ENCODE measurements at regions not wholly inside any gene's neighbourhood (a gene's known extent, or its start where the extent isn't known, plus 50 kb on each side); places are given as distances from the start of the nearest gene placed in this dataset.

- TF ChIP-seq CTCF (IDR thresholded peaks at IDR 0.05) = no peak
- peaks cover 7% of the 10 kb centered on the region for H3K9me3 Mint-ChIP-seq (ENCODE audit: unreplicated experiment)
- no peak for DNase-seq (ENCODE audit: extremely low spot score, unreplicated experiment)
- H3K4me1 Mint-ChIP-seq (ENCODE audit: unreplicated experiment) = peaks cover 11% of the 10 kb centered on the region
- no peak overlapping the region for H3K27ac Mint-ChIP-seq (ENCODE audit: unreplicated experiment)
- no peaks in the 10 kb centered on the region for H3K27me3 Mint-ChIP-seq (ENCODE audit: unreplicated experiment)
- H3K4me3 Mint-ChIP-seq (ENCODE audit: unreplicated experiment) = no peak overlapping the region
- H3K36me3 Mint-ChIP-seq (ENCODE audit: unreplicated experiment) = no peaks in the 10 kb centered on the region
These were observed 768.4 kb downstream of the PCDH18 start for GRCh38 chr4:136763919-136764318.

- DNase-seq (ENCODE audit: extremely low spot score, unreplicated experiment) = no peak
- H3K4me1 Mint-ChIP-seq (ENCODE audit: unreplicated experiment) = no peaks in the 10 kb centered on the region
- TF ChIP-seq CTCF (IDR thresholded peaks at IDR 0.05) = no peak
- no peak overlapping the region for H3K4me3 Mint-ChIP-seq (ENCODE audit: unreplicated experiment)
- H3K27ac Mint-ChIP-seq (ENCODE audit: unreplicated experiment) = no peak overlapping the region
- H3K9me3 Mint-ChIP-seq (ENCODE audit: unreplicated experiment) = no peaks in the 10 kb centered on the region
- no peaks in the 10 kb centered on the region for H3K27me3 Mint-ChIP-seq (ENCODE audit: unreplicated experiment)
- H3K36me3 Mint-ChIP-seq (ENCODE audit: unreplicated experiment) = no peaks in the 10 kb centered on the region
These were observed 776.8 kb downstream of the PCDH18 start for GRCh38 chr4:136755531-136755916.

- no peaks in the 10 kb centered on the region for H3K27me3 Mint-ChIP-seq (ENCODE audit: unreplicated experiment)
- H3K4me1 Mint-ChIP-seq (ENCODE audit: unreplicated experiment) = no peaks in the 10 kb centered on the region
- no peaks in the 10 kb centered on the region for H3K36me3 Mint-ChIP-seq (ENCODE audit: unreplicated experiment)
- no peak for DNase-seq (ENCODE audit: extremely low spot score, unreplicated experiment)
- H3K9me3 Mint-ChIP-seq (ENCODE audit: unreplicated experiment) = no peaks in the 10 kb centered on the region
- H3K27ac Mint-ChIP-seq (ENCODE audit: unreplicated experiment) = no peak overlapping the region
- no peak for TF ChIP-seq CTCF (IDR thresholded peaks at IDR 0.05)
- no peak overlapping the region for H3K4me3 Mint-ChIP-seq (ENCODE audit: unreplicated experiment)
These were observed 777.3 kb downstream of the PCDH18 start for GRCh38 chr4:136754810-136755530.

- DNase-seq (ENCODE audit: extremely low spot score, unreplicated experiment) = no peak
- TF ChIP-seq CTCF (IDR thresholded peaks at IDR 0.05) = no peak
- peaks cover 7% of the 10 kb centered on the region for H3K9me3 Mint-ChIP-seq (ENCODE audit: unreplicated experiment)
- H3K27me3 Mint-ChIP-seq (ENCODE audit: unreplicated experiment) = no peaks in the 10 kb centered on the region
- no peak overlapping the region for H3K4me3 Mint-ChIP-seq (ENCODE audit: unreplicated experiment)
- no peaks in the 10 kb centered on the region for H3K4me1 Mint-ChIP-seq (ENCODE audit: unreplicated experiment)
- H3K36me3 Mint-ChIP-seq (ENCODE audit: unreplicated experiment) = no peaks in the 10 kb centered on the region
- H3K27ac Mint-ChIP-seq (ENCODE audit: unreplicated experiment) = no peak overlapping the region
These were observed 780.7 kb downstream of the PCDH18 start for GRCh38 chr4:136751556-136751955.

GRCh38 chr4:136750897-136751296 is 781.4 kb downstream of the PCDH18 start:
- TF ChIP-seq CTCF (IDR thresholded peaks at IDR 0.05) = no peak
- no peak overlapping the region for H3K27ac Mint-ChIP-seq (ENCODE audit: unreplicated experiment)
- no peak for DNase-seq (ENCODE audit: extremely low spot score, unreplicated experiment)
- H3K9me3 Mint-ChIP-seq (ENCODE audit: unreplicated experiment) = peaks cover 7% of the 10 kb centered on the region
- no peaks in the 10 kb centered on the region for H3K27me3 Mint-ChIP-seq (ENCODE audit: unreplicated experiment)
- no peaks in the 10 kb centered on the region for H3K36me3 Mint-ChIP-seq (ENCODE audit: unreplicated experiment)
- no peaks in the 10 kb centered on the region for H3K4me1 Mint-ChIP-seq (ENCODE audit: unreplicated experiment)
- H3K4me3 Mint-ChIP-seq (ENCODE audit: unreplicated experiment) = no peak overlapping the region
